IMR-90 (cell line): ENCODE measurements at regions not wholly inside any gene's neighbourhood (a gene's known extent, or its start where the extent isn't known, plus 50 kb on each side); places are given as distances from the start of the nearest gene placed in this dataset.

Source experiments
- ATAC-seq: fragments of 200-7000 bp; cut with Tn5 transposase; 2 replicates; pipeline ENCODE4 v1.9.1; 2020; ENCODE audit warnings: low read depth, mild to moderate bottlenecking, moderate library complexity
- BruUV-seq: library from RNA; stranded (reverse); fragments of 400-500 nt; replicated peaks from 2 replicates; lab custom pipeline; 2021; lab: Mats Ljungman, UMichigan
- CTCF ChIA-PET: fragments of 300-600 bp; formaldehyde crosslinking; extraction: SDS; loops from one replicate; lab custom pipeline; 2021; ENCODE audit warnings: antibody characterized with exemption; lab: Yijun Ruan, JAX
- POLR2A ChIA-PET: fragments of 300-600 bp; sonication (Branson Sonifier 250); formaldehyde crosslinking; loops from one replicate; lab custom pipeline; 2022; ENCODE audit warnings: antibody characterized with exemption; ENCODE audit not compliant: unreplicated experiment; lab: Charles Lee
- DNase-seq: peaks from one replicate; pipeline ENCODE4 v3.0.0; 2013
- H2AFZ ChIP-seq: replicated peaks from 2 replicates; pipeline ENCODE3; 2013; ENCODE audit warnings: low read length, mild to moderate bottlenecking; ENCODE audit not compliant: poor library complexity
- H2AK5ac ChIP-seq: 2 replicates; pipeline ENCODE4 v1.6.1; 2013; ENCODE audit warnings: low read depth, low read length, inconsistent platforms
- H2AK9ac ChIP-seq: replicated peaks from 2 replicates; pipeline ENCODE3; 2013; ENCODE audit warnings: mild to moderate bottlenecking, low read depth, low read length, moderate library complexity; ENCODE audit not compliant: poor library complexity
- H2BK120ac ChIP-seq: 2 replicates; pipeline ENCODE4 v1.6.1; 2013; ENCODE audit warnings: low read depth, low read length, inconsistent platforms
- H2BK15ac ChIP-seq: 3 replicates; pipeline ENCODE4 v1.6.1; 2013; ENCODE audit warnings: low read depth, low read length, inconsistent platforms
- H2BK20ac ChIP-seq: 2 replicates; pipeline ENCODE4 v1.6.1; 2013; ENCODE audit warnings: low read depth, mild to moderate bottlenecking, inconsistent platforms, low read length, moderate library complexity
- H2BK5ac ChIP-seq: 2 replicates; pipeline ENCODE4 v1.6.1; 2013; ENCODE audit warnings: mild to moderate bottlenecking, low read depth, low read length, inconsistent platforms; ENCODE audit not compliant: poor library complexity, severe bottlenecking
- H3K14ac ChIP-seq: replicated peaks from 2 replicates; pipeline ENCODE4 v1.6.1; 2013; ENCODE audit warnings: low read depth, low read length, inconsistent platforms
- H3K18ac ChIP-seq: 2 replicates; pipeline ENCODE4 v1.6.1; 2013; ENCODE audit warnings: low read depth, low read length, control low read depth
- H3K23ac ChIP-seq: 2 replicates; pipeline ENCODE4 v1.6.1; 2013; ENCODE audit warnings: low read depth, low read length, inconsistent platforms
- H3K27ac ChIP-seq: 2 replicates; pipeline ENCODE4 v1.5.1; 2013; ENCODE audit warnings: mild to moderate bottlenecking, control low read depth, low read length; ENCODE audit not compliant: insufficient read depth
- H3K27me3 ChIP-seq: 2 replicates; pipeline ENCODE4 v1.6.1; 2013; ENCODE audit warnings: low read length; ENCODE audit not compliant: control insufficient read depth, insufficient read depth
- H3K36me3 ChIP-seq: 2 replicates; pipeline ENCODE4 v1.6.1; 2013; ENCODE audit warnings: low read length, mixed read lengths; ENCODE audit not compliant: control insufficient read depth, insufficient read depth
- H3K4ac ChIP-seq: 2 replicates; pipeline ENCODE4 v1.6.1; 2013; ENCODE audit warnings: low read depth, low read length, inconsistent platforms
- H3K4me1 ChIP-seq: 2 replicates; pipeline ENCODE4 v1.6.1; 2013; ENCODE audit warnings: low read length, mixed read lengths; ENCODE audit not compliant: control insufficient read depth, insufficient read depth
- H3K4me2 ChIP-seq: 2 replicates; pipeline ENCODE4 v1.6.1; 2013; ENCODE audit warnings: low read depth, mild to moderate bottlenecking, control low read depth, low read length, moderate library complexity
- H3K4me3 ChIP-seq: 2 replicates; pipeline ENCODE4 v1.5.1; 2013; ENCODE audit warnings: low read depth, mild to moderate bottlenecking, control low read depth, low read length, moderate library complexity; ENCODE audit not compliant: insufficient read depth
- H3K56ac ChIP-seq: 2 replicates; pipeline ENCODE4 v1.6.1; 2013; ENCODE audit warnings: low read length, inconsistent platforms; ENCODE audit not compliant: insufficient read depth; ENCODE audit errors: extremely low read depth
- H3K79me1 ChIP-seq, 2 experiments: 2 replicates each; pipeline ENCODE4 v1.6.1; 2013; ENCODE audit warnings: low read length in 2 of 2, inconsistent platforms in 1 of 2, low read depth in 1 of 2
- H3K9ac ChIP-seq: 2 replicates; pipeline ENCODE4 v1.6.1; 2013; ENCODE audit warnings: low read depth, low read length, control low read depth
- H3K9me1 ChIP-seq: 2 replicates; pipeline ENCODE4 v1.6.1; 2013; ENCODE audit warnings: low read length, inconsistent platforms; ENCODE audit not compliant: insufficient read depth
- H3K9me3 ChIP-seq: 2 replicates; pipeline ENCODE4 v1.6.1; 2013; ENCODE audit warnings: low read length; ENCODE audit not compliant: control insufficient read depth, insufficient read depth
- H4K20me1 ChIP-seq: 2 replicates; pipeline ENCODE4 v1.6.1; 2013; ENCODE audit warnings: low read length, inconsistent platforms; ENCODE audit not compliant: insufficient read depth
- H4K5ac ChIP-seq: 2 replicates; pipeline ENCODE4 v1.6.1; 2013; ENCODE audit warnings: mild to moderate bottlenecking, low read depth, low read length, control low read depth
- H4K8ac ChIP-seq, 2 experiments: 2 replicates each; pipeline ENCODE4 v1.6.1; 2013; ENCODE audit warnings: low read depth in 2 of 2, low read length in 2 of 2, control low read depth in 1 of 2, inconsistent platforms in 1 of 2
- H4K91ac ChIP-seq: 2 replicates; pipeline ENCODE4 v1.6.1; 2013; ENCODE audit warnings: low read depth, low read length, inconsistent platforms; ENCODE audit not compliant: insufficient read depth
- BHLHE40 ChIP-seq: fragments of 150-350 bp; IDR thresholded peaks from 2 replicates; pipeline ENCODE4 v1.6.1; 2016; ENCODE audit warnings: mild to moderate bottlenecking, low read depth, low read length
- CHD1 ChIP-seq: IDR thresholded peaks from 2 replicates; pipeline ENCODE4 v1.6.1; 2012; ENCODE audit warnings: low read depth, low read length, improper control_type of control experiment
- CTCF ChIP-seq: conservative IDR thresholded peaks from 2 replicates; pipeline ENCODE4 v1.5.1; 2012; ENCODE audit warnings: mild to moderate bottlenecking, low read depth, low read length, improper control_type of control experiment
- FOS ChIP-seq: fragments of 150-350 bp; IDR thresholded peaks from 2 replicates; pipeline ENCODE4 v1.6.1; 2016; ENCODE audit warnings: low read depth, low read length
- MAFK ChIP-seq: IDR thresholded peaks from 2 replicates; pipeline ENCODE4 v1.6.1; 2012; ENCODE audit warnings: low read depth, low read length, improper control_type of control experiment
- MAZ ChIP-seq: IDR thresholded peaks from 2 replicates; pipeline ENCODE4 v1.6.1; 2012; ENCODE audit warnings: low read depth, mild to moderate bottlenecking, low read length, improper control_type of control experiment, moderate library complexity, borderline replicate concordance
- MXI1 ChIP-seq: IDR thresholded peaks from 2 replicates; pipeline ENCODE4 v1.6.1; 2012; ENCODE audit warnings: low read depth, mild to moderate bottlenecking, low read length, moderate library complexity, borderline replicate concordance
- NFE2L2 ChIP-seq: fragments of 150-350 bp; IDR thresholded peaks from 2 replicates; pipeline ENCODE4 v1.6.1; 2016; ENCODE audit warnings: low read depth, mild to moderate bottlenecking, low read length
- POLR2A ChIP-seq: IDR thresholded peaks from 2 replicates; pipeline ENCODE4 v1.6.1; 2012; ENCODE audit warnings: mild to moderate bottlenecking, low read depth, low read length
- RAD21 ChIP-seq: IDR thresholded peaks from 2 replicates; pipeline ENCODE4 v1.6.1; 2012; ENCODE audit warnings: low read length, improper control_type of control experiment
- RCOR1 ChIP-seq: IDR thresholded peaks from 2 replicates; pipeline ENCODE4 v1.6.1; 2012; ENCODE audit warnings: mild to moderate bottlenecking, low read length, improper control_type of control experiment; ENCODE audit not compliant: insufficient replicate concordance
- RFX5 ChIP-seq: IDR thresholded peaks from 2 replicates; pipeline ENCODE4 v1.8.0; 2012; ENCODE audit warnings: low read depth, mild to moderate bottlenecking, low read length, moderate library complexity
- SMC3 ChIP-seq: fragments of 150-350 bp; IDR thresholded peaks from 2 replicates; pipeline ENCODE4 v1.6.1; 2016; ENCODE audit warnings: low read depth, mild to moderate bottlenecking, antibody characterized with exemption, low read length, moderate library complexity
- WGBS, 2 experiments: methylation state at CpG; one replicate each; pipeline versions ENCODE4 v1.1.5 to v1.1.7; 2013; ENCODE audit warnings: missing lambda C conversion rate in 2 of 2; ENCODE audit not compliant: insufficient read length in 1 of 2; ENCODE audit errors: extremely low coverage in 2 of 2; 5-methylcytosine and 5-hydroxymethylcytosine counted together
- dilution Hi-C: fragments of 300-500 bp; cut with HindIII; formaldehyde crosslinking; loops from one replicate; pipeline ENCODE4 v1.14.3; 2018; ENCODE audit warnings: low sequenced_read_pairs; ENCODE audit not compliant: unreplicated experiment
- in situ Hi-C: fragments of 300-500 bp; cut with MboI; formaldehyde crosslinking; loops from 3 replicates; pipeline ENCODE4 v1.14.3; 2019; ENCODE audit warnings: low sequenced_read_pairs, inconsistent platforms, mixed read lengths
- intact Hi-C: fragments of 100-400 bp; cut with micrococcal nuclease; formaldehyde crosslinking; loops from 2 replicates; pipeline ENCODE4 v1.10.0; 2022

GRCh38 chr16:64305663-64306062 lies 816.2 kb downstream of the CDH11 start:
- Histone ChIP-seq H3K9me3 (no peaks in the 10 kb centered on the region), H3K9ac (no peak overlapping the region), H4K8ac (no peak overlapping the region), H3K23ac (no peak overlapping the region), H2AK5ac (no peak overlapping the region), H4K91ac (no peak overlapping the region), H3K4me1 (no peaks in the 10 kb centered on the region), H3K27me3 (peaks cover 2% of the 10 kb centered on the region; the same call in 1 of the 2 replicates), H3K27ac (no peak overlapping the region), H3K4ac (no peak overlapping the region), H3K4me2 (no peak overlapping the region), H2BK20ac (no peak overlapping the region), H3K36me3 (no peaks in the 10 kb centered on the region), H3K9me1 (no peaks in the 10 kb centered on the region), H3K18ac (no peak overlapping the region), H4K5ac (no peak overlapping the region), H3K4me3 (no peak overlapping the region), H2BK5ac (no peak overlapping the region), H3K14ac (no peak overlapping the region), H3K56ac (no peak overlapping the region), H2BK120ac (no peak overlapping the region), H2AFZ (no peak overlapping the region), H2AK9ac (no peak overlapping the region), H3K79me1 (no peaks in the 10 kb centered on the region), H4K20me1 (no peaks in the 10 kb centered on the region), H2BK15ac (no peak overlapping the region)
- no CpG with 5 or more reads among the region's 1 CpG for WGBS, 2 experiments
- dilution Hi-C loops (no loop called here), intact Hi-C loops (no loop called here), in situ Hi-C loops (no loop called here)
- BruUV-seq, result no TSS peak
- no peak for ATAC-seq
- ChIA-PET CTCF (no interaction called here), POLR2A (no interaction called here)
- TF ChIP-seq POLR2A, result no peak
- TF ChIP-seq RAD21, result no peak
- no peak for TF ChIP-seq MAZ
- TF ChIP-seq FOS, result no peak
- TF ChIP-seq BHLHE40, result no peak
- no peak for TF ChIP-seq CTCF
- TF ChIP-seq NFE2L2, result no peak
- TF ChIP-seq CHD1, result no peak
- no peak for TF ChIP-seq MXI1
- TF ChIP-seq RCOR1, result no peak
- TF ChIP-seq SMC3, result no peak
- TF ChIP-seq RFX5, result no peak
- no peak for TF ChIP-seq MAFK
- DNase-seq, result no peak
